MG63 (cell line): ENCODE measurements at regions not wholly inside any gene's neighbourhood (a gene's known extent, or its start where the extent isn't known, plus 50 kb on each side); places are given as distances from the start of the nearest gene placed in this dataset.

Source experiments
- DNase-seq: peaks from one replicate; pipeline ENCODE4 v3.0.0-alpha.2; 2020
- H3K27me3 ChIP-seq: fragments of 250-450 bp; sonication (Bioruptor Pico); 2 replicates; pipeline ENCODE4 v1.5.1; 2020; ENCODE audit warnings: mild to moderate bottlenecking, moderate library complexity
- H3K36me3 ChIP-seq: fragments of 250-450 bp; sonication (Bioruptor Pico); 2 replicates; pipeline ENCODE4 v1.5.1; 2020; ENCODE audit warnings: mild to moderate bottlenecking, moderate library complexity
- H3K4me3 ChIP-seq: fragments of 250-450 bp; sonication (Bioruptor Pico); 2 replicates; pipeline ENCODE4 v1.5.1; 2020; ENCODE audit warnings: mild to moderate bottlenecking, moderate library complexity
- H3K9me3 ChIP-seq: fragments of 250-450 bp; sonication (Bioruptor Pico); 2 replicates; pipeline ENCODE4 v1.5.1; 2020; ENCODE audit warnings: mild to moderate bottlenecking, moderate library complexity

DNA sequence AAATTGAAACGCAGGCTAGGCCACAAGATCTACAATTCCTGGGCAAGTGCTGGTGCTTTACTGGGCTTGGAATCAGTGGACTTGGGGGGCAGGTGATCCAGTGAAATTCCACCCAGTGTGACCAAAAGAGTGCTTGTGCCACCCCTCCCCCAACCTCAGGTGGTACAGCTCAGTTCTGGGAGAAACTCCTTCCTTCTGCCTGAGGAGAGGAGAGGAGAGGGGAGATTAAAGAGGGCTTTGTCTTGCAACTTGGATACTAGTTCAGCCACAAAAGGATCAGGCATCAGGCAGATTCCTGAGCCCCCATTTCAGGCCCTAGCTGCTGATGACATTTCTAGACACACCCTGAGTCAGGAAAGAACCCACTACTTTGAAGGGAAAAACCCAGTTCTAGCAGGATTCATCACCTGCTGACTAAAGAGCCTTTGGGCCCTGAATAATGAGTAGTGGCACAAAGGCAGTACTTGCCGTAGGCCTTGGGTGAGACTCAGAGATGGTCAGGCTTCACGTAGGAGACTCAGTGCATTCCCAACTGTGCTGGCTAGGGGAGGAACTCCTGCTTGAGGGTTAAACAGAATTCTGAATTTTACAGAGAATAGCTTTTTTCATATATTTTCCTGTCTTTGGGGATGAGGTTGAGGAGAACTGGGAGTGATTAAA lies 446.7 kb downstream of the BMP2 start:
- DNase-seq: no peak
- Histone ChIP-seq H3K36me3 (no peaks in the 10 kb centered on the region), H3K27me3 (no peaks in the 10 kb centered on the region), H3K9me3 (no peaks in the 10 kb centered on the region), H3K4me3 (no peak overlapping the region)

DNA sequence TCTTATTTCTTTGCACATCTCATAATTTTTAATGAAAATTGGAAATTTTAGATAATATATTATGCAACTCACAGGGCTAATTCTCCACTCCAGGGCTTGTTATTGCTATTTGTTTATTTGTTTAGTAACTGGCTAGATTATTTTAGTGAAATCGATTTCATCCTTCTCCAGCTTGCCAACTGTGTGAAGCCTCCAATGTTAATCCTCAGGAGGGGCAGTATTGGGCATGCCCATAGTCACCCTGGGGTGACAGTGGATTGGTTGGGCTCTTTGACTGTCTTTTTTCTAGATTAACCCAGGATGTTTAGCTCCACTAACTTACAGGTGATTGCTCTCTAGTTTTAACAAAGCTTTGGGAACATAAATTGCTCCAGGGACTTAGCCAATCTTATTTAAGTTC lies 450.1 kb downstream of the BMP2 start:
- DNase-seq: no peak
- Histone ChIP-seq H3K4me3 (no peak overlapping the region), H3K36me3 (no peaks in the 10 kb centered on the region), H3K9me3 (no peaks in the 10 kb centered on the region), H3K27me3 (no peaks in the 10 kb centered on the region)

DNA sequence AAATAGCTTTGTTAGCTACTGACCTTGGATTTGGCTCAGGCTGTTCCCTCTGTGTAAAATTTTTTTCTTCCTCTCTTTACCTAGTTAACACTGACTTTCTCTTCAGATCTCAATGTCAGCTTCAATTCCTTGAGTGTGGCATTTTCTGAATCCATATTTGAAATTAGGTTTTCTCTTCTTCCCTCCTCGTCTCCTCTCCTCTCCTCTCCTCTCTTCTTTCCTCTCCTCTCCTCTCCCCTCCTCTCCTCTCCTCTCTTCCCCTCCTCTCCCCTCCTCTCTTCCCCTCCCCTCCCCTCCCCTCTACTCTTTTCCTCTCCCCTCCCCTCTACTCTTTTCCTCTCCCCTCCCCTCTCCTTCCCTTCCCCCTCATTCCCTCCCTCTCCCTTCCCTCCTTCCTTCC lies 453.3 kb downstream of the BMP2 start:
- Histone ChIP-seq H3K27me3 (no peaks in the 10 kb centered on the region), H3K36me3 (no peaks in the 10 kb centered on the region), H3K9me3 (no peaks in the 10 kb centered on the region), H3K4me3 (no peak overlapping the region)
- DNase-seq: no peak

DNA sequence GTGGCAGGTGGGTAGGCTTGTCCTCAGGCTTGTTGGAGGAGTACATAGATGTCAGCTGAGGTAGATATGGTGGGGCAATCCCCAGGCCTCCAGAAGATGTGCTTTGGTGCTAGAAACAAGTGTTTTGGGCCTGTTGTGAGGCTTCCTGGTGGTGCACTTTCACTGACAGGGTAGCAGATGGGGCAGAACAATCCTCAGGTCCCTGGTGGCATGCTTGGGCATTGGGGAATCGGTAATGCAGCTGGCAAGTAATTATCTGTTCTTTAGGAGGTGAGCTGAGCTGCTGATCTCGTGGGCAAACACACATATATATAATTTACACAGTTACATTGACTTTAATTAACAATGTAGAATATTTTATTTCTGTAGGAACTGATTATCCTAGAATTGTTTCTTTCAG lies 458.7 kb downstream of the BMP2 start:
- no peaks in the 10 kb centered on the region for H3K9me3 ChIP-seq
- no peak for DNase-seq
- no peaks in the 10 kb centered on the region for H3K27me3 ChIP-seq
- H3K36me3 ChIP-seq: no peaks in the 10 kb centered on the region
- no peak overlapping the region for H3K4me3 ChIP-seq

DNA sequence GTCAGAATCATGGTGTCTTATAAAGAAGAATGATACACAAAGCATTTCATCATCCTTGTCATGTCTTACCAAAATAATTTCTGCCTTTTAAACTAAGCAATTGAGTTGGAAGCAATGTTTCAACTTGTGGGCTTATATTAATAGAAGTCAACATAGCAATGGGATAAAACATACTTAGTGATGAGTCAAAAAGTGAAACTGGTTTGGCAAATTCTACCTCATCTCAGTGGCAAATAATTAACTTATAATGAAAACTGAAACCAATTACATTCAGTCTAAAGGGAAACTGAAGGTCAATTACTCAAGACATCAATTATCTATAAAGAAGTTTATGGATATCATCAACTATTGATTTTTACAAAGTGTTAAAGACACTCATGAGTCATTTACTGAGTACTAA lies 463.8 kb downstream of the BMP2 start:
- Histone ChIP-seq H3K27me3 (no peaks in the 10 kb centered on the region), H3K36me3 (no peaks in the 10 kb centered on the region), H3K4me3 (no peak overlapping the region), H3K9me3 (no peaks in the 10 kb centered on the region)
- DNase-seq: no peak

DNA sequence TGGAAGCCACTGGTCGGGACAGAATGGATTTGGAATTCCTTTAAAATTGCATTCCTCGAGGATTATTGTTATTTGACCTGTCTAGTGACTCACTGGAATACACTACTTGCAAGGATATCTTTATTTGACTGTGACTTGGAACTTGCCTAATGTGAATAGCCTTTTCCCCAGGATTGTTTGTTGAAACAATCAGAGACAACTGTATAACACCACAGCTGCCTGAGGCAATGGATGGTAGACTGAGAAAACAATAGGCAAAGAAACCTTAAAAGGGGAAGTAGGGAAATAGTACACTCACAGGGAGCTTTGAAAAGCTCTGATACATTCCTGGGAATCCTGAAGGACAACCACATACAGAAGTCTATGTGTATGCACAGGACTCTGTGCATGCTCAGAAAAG lies 465.3 kb downstream of the BMP2 start:
- no peak for DNase-seq
- no peaks in the 10 kb centered on the region for H3K9me3 ChIP-seq
- H3K36me3 ChIP-seq: no peaks in the 10 kb centered on the region
- H3K4me3 ChIP-seq: no peak overlapping the region
- H3K27me3 ChIP-seq: no peaks in the 10 kb centered on the region

DNA sequence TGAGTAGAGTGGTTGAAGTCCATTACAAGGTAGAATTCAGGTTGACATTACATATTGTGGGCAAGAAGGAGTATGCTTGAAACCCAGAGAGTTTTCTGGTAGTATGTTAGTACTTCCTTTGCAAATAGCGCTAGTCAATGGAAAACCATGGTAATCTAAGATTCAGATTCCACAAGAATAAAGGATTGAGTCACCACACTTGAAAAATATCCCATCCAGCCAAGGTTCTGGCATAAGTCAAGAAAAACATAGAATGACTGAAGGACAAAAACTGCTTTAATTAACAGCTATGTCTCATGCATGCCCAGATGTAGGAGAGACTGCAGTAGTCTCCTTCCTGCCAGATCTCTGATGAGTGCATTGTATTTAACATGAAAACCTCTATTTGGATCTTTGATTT lies 469.8 kb downstream of the BMP2 start:
- H3K9me3 ChIP-seq: no peaks in the 10 kb centered on the region
- no peak overlapping the region for H3K4me3 ChIP-seq
- no peaks in the 10 kb centered on the region for H3K36me3 ChIP-seq
- no peak for DNase-seq
- H3K27me3 ChIP-seq: no peaks in the 10 kb centered on the region

DNA sequence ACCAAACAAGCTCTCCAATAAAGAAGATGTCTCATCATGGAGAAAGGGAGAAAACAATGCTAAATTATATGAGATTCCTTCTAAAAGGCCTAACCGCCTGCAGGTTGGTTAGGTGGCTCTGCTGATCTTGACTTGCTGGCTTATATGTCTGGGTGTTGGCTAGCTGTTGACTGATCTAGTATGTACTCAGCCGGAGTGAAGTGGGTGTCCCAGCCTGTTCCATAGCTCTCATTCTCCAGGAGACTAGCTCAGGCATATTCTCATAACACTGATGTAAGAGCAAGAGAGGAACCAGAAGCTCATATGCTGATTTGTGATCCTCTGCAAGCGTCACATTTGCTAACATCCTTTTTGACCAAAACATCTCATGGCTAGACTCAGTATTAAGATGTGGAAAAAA lies 473.0 kb downstream of the BMP2 start:
- Histone ChIP-seq H3K36me3 (no peaks in the 10 kb centered on the region), H3K27me3 (no peaks in the 10 kb centered on the region), H3K9me3 (no peaks in the 10 kb centered on the region), H3K4me3 (no peak overlapping the region)
- no peak for DNase-seq

DNA sequence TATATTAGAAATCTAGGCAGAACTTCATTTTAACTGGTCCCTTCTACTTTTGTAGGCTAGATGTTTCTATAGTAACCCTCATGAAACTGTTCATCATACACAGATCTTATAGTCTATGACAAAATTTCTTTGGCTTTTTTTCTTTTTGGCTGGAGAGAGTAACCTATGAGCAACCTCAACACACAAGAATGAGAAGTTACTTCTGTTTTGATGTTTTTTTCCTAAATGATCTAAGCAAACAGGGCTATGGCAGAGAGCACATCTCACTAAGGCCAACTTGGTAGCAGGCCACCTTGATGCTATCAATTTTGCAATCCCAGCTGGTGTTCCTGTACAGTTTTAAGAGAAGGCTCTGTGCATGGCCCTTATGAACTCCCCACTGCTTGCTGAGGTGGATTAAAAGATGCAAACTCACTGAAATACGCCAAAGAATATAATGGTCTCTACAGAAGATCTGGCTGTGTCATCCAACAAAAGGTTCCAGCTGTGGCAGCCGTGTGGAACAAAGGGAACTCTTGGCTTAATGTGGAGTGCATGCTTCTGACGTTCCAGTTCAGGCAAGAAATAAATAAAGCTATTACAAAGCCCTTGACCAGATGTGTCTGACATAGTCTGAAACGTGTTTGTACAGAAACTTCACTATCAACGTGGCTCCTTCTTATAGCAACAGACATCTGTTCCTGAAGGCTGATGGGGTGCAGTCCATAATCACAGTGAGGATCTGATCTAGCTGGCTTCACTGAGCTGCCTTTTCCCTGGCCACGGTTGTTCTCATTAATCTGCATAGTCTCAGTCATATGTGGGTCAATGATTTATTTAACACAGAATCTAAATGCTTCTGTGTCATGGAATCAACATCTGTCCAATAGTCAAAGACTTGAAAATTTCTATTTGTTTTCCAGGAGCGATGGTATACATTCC lies 481.1 kb downstream of the BMP2 start:
- no peaks in the 10 kb centered on the region for H3K36me3 ChIP-seq
- H3K27me3 ChIP-seq: no peaks in the 10 kb centered on the region
- no peak overlapping the region for H3K4me3 ChIP-seq
- H3K9me3 ChIP-seq: no peaks in the 10 kb centered on the region
- no peak for DNase-seq

DNA sequence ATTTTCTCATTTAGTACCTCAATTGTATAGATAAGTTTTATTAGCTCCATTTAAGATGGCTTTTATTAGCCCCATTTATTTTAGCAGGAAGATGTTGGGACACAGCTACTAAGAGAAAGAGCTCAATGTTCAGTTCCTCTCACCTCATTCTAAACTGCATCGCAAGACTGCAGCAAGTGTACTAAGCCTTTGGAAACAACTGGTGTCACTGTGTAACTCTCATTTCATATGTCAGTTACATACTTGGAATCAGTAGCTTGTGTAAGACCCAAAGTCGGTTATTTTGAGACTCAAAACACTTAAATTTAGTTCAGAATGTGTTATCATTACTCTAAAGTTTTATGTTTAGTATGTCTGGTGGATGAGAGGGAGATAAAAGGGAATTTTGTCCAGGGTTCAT lies 482.9 kb downstream of the BMP2 start:
- DNase-seq: no peak
- Histone ChIP-seq H3K36me3 (no peaks in the 10 kb centered on the region), H3K4me3 (no peak overlapping the region), H3K27me3 (no peaks in the 10 kb centered on the region; the same call in 1 of the 2 replicates), H3K9me3 (no peaks in the 10 kb centered on the region)

DNA sequence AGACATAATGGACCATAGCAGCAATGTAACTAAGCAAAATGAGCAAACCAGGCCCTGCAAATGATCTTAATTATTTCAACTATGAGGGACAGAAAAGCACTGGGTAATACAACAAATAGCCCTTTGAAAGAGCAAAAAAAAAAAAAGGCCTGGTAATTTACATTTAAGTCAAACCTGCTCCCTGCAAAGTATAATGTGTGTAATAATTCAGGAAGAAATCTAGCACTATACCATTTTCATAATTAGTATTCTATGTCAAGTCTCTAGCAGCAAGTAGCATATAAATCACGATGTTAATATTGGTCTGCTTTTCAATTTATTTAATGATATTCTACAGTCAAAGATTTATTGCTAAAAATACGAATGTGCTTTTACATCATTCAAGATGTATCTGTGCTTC lies 489.6 kb downstream of the BMP2 start:
- Histone ChIP-seq H3K4me3 (no peak overlapping the region), H3K36me3 (no peaks in the 10 kb centered on the region), H3K27me3 (no peaks in the 10 kb centered on the region; the same call in 1 of the 2 replicates), H3K9me3 (no peaks in the 10 kb centered on the region)
- DNase-seq: no peak

DNA sequence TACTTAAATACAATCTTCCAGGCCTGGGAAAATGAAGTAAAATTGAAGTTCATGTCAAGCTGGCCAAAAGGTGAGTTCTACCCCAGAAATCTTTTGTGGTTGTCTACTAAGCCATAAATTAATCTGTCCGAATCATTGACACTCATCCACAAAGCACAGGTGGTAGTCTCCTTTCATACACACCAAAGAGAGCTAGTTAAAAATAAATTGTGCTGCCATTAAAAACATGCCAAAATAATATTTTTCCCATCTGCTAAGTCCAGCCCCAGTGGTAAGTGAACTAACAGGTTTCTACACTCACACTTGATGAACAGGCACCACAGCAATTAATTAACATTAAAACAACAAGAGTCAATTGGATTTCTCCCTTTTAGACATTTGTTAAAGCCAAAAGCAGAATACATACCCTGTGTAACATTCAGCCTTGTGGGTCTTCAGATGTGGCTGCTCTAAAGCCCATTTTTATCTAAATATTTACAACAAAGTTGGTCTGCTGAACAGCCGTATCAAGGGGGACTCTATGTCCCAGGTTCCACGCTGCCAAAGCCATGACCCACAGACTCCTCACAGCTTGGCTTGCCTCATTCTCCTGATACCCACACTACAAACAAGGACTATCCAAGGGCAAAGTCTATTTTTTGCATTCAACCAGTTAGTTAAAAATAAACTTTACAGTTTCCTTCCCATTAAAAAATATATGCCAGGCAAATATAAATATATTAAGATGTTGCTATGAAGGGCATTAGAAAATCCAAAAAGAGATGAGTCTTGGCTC lies 490.4 kb downstream of the BMP2 start:
- Histone ChIP-seq H3K4me3 (no peak overlapping the region), H3K9me3 (no peaks in the 10 kb centered on the region), H3K27me3 (no peaks in the 10 kb centered on the region; the same call in 1 of the 2 replicates), H3K36me3 (no peaks in the 10 kb centered on the region)
- no peak for DNase-seq

DNA sequence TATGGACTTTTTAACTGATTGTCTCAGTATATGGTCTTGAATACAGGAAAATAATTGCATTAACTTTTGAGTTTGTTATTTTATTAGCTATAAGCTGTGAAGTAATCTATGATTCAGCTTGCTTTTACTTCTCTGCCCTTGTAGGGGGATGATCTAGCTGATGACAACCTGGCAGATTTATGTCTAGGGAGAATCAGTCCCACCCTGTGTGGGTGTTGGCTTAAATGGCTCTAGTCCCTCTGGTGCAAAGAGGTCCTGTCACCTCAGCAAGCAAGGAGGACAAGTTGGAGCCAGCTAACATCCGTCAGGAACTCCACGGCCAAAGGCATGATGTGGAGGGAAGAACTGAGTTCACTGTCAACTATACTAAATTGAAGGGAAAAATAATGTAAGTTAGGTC lies 495.3 kb downstream of the BMP2 start:
- Histone ChIP-seq H3K9me3 (no peaks in the 10 kb centered on the region), H3K27me3 (no peaks in the 10 kb centered on the region), H3K4me3 (no peak overlapping the region), H3K36me3 (no peaks in the 10 kb centered on the region)
- DNase-seq: no peak

DNA sequence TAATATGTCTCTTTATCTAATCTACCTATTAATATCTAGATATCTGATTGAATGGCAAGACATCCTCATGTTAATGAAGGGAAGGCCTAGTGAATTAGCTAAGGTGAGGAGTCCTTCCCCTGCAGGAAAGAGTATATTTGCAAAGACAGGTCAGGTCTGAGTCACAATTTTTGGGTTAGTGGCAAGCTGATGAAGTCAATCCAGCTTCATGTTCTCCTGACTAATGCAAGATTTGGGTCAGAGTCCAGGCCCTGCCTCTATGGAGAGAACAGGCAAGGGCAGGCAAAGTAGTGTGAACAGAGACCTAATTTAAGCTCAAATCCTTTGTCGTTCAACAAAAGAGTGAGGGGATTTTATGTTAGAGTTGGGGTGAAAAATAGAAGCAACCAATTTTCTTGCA lies 496.7 kb downstream of the BMP2 start:
- no peak for DNase-seq
- H3K36me3 ChIP-seq: no peaks in the 10 kb centered on the region
- no peak overlapping the region for H3K4me3 ChIP-seq
- no peaks in the 10 kb centered on the region for H3K9me3 ChIP-seq
- H3K27me3 ChIP-seq: no peaks in the 10 kb centered on the region

DNA sequence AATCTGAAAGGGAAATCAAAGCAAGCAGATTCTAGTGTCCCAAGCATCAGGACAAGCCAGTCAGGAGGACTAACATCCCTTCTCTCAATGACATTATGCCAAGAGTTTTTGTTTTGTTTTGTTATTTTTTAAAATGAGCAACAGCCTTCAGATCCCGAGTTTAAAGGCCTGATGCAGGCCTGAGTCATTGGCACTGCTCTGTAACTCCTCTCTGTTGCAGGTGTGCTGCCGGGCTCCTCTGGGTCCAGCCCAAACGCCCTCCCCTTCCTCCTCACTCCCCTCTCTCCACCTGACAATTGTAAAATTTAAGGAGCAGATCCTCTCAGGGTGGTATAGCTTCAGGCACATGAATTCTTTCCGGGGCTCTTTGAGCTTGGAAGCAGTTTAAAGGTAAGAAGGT lies 502.0 kb downstream of the BMP2 start:
- Histone ChIP-seq H3K4me3 (no peak overlapping the region), H3K9me3 (no peaks in the 10 kb centered on the region), H3K36me3 (no peaks in the 10 kb centered on the region), H3K27me3 (no peaks in the 10 kb centered on the region)
- no peak for DNase-seq

DNA sequence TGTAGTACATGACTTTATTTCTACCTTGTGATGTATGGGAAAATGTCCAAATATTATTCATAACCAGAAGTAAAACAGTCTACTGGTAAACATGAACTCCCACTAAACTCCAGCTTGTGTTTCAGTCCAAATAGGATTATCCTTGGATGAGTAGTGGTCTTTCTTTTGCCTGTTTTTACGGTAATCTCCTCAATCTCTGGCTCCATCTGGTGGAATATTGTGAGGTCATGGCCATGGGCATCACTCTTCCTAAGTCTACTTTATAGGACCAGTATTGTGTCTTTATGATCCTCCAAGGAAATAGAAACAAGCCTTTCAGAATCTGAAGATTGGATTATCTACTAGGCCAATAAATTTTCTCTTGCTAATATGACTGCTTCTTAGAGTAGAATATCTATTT lies 505.0 kb downstream of the BMP2 start:
- no peak for DNase-seq

DNA sequence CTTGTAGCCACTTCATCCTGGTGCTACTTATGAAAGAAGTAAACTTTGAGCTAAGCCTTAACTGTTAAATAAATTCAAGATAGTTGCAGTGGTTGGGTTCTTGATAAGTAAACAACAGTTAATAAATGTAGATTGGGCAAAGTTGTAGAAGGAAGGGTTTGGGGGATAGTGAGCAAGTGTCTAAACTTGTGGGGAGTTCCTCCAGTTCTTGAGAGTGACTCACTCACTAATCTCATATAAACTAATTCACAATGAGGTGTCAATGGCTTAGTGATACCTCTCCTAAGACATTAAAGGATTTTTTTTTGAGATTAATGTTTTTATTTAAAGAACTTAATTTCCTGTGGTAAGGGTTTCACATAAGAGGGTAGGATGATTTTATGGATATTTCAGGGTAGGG lies 507.4 kb downstream of the BMP2 start:
- no peaks in the 10 kb centered on the region for H3K27me3 ChIP-seq
- no peak overlapping the region for H3K4me3 ChIP-seq
- H3K36me3 ChIP-seq: no peaks in the 10 kb centered on the region
- no peak for DNase-seq
- no peaks in the 10 kb centered on the region for H3K9me3 ChIP-seq

More for the DNA sequence above, 505.0 kb downstream of the BMP2 start:
- Histone ChIP-seq H3K9me3 (no peaks in the 10 kb centered on the region), H3K4me3 (no peak overlapping the region), H3K36me3 (no peaks in the 10 kb centered on the region), H3K27me3 (no peaks in the 10 kb centered on the region)
